ENCODE measurements at regions not wholly inside any gene's neighbourhood (a gene's known extent, or its start where the extent isn't known, plus 50 kb on each side); places are given as distances from the start of the nearest gene placed in this dataset.

- Histone ChIP-seq H3K27me3 (no peaks in the 10 kb centered on the region), H3K9me3 (no peaks in the 10 kb centered on the region), H3K27ac (no peak overlapping the region), H3K4me3 (no peak overlapping the region), H3K36me3 (no peaks in the 10 kb centered on the region), H3K4me1 (no peaks in the 10 kb centered on the region)
- intact Hi-C loops (cut with DNase I; ENCODE audit: low total_unique reads), result loop anchor here (5.0 kb wide), 1 partner anchor 1220 kb away; no protein-coding TSS in a partner anchor
- DNase-seq (ENCODE audit: low spot score in 2 of 2), result no peak
- no peak for TF ChIP-seq POLR2A (IDR thresholded peaks at IDR 0.05)
- TF ChIP-seq POLR2AphosphoS5 (IDR thresholded peaks at IDR 0.05), result no peak
- no peak for TF ChIP-seq CTCF (IDR thresholded peaks at IDR 0.05)
Observed at GRCh38 chr15:58312031-58312430, 119.8 kb upstream of the LIPC start.

- Histone ChIP-seq H3K9me3 (no peaks in the 10 kb centered on the region), H3K27ac (no peak overlapping the region), H3K4me1 (no peaks in the 10 kb centered on the region), H3K4me3 (no peak overlapping the region), H3K36me3 (no peaks in the 10 kb centered on the region), H3K27me3 (no peaks in the 10 kb centered on the region)
- TF ChIP-seq POLR2AphosphoS5 (IDR thresholded peaks at IDR 0.05), result no peak
- no peak for TF ChIP-seq CTCF (IDR thresholded peaks at IDR 0.05)
- TF ChIP-seq POLR2A (IDR thresholded peaks at IDR 0.05), result no peak
- intact Hi-C loops (cut with DNase I; ENCODE audit: low total_unique reads), result loop anchor here (5.0 kb wide), 1 partner anchor 1219 kb away; no protein-coding TSS in a partner anchor
- no peak for DNase-seq (ENCODE audit: low spot score in 2 of 2)
Observed at GRCh38 chr15:58313304-58313703, 118.5 kb upstream of the LIPC start.

- TF ChIP-seq CTCF (IDR thresholded peaks at IDR 0.05) (no peak), POLR2A (IDR thresholded peaks at IDR 0.05) (no peak), POLR2AphosphoS5 (IDR thresholded peaks at IDR 0.05) (no peak)
- intact Hi-C loops (cut with DNase I; ENCODE audit: low total_unique reads), result loop anchor here (5.0 kb wide), 1 partner anchor 1218 kb away; no protein-coding TSS in a partner anchor
- H3K4me3 ChIP-seq, result no peak overlapping the region
- H3K27me3 ChIP-seq, result no peaks in the 10 kb centered on the region
- no peaks in the 10 kb centered on the region for H3K9me3 ChIP-seq
- DNase-seq (ENCODE audit: low spot score in 2 of 2), result no peak
- no peak overlapping the region for H3K27ac ChIP-seq
- no peaks in the 10 kb centered on the region for H3K4me1 ChIP-seq
- no peaks in the 10 kb centered on the region for H3K36me3 ChIP-seq
Observed at GRCh38 chr15:58313810-58314592, 117.8 kb upstream of the LIPC start.

GRCh38 chr15:58314593-58315216 lies 117.1 kb upstream of the LIPC start:
- intact Hi-C loops (cut with DNase I; ENCODE audit: low total_unique reads), result loop anchor here (5.0 kb wide), 1 partner anchor 1218 kb away; no protein-coding TSS in a partner anchor
- no peak for DNase-seq (ENCODE audit: low spot score in 2 of 2)

More at GRCh38 chr15:58314593-58315216, 117.1 kb upstream of the LIPC start:
- no peak overlapping the region for H3K4me3 ChIP-seq
- H3K9me3 ChIP-seq, result no peaks in the 10 kb centered on the region
- H3K36me3 ChIP-seq, result no peaks in the 10 kb centered on the region
- no peak for TF ChIP-seq CTCF (IDR thresholded peaks at IDR 0.05)
- TF ChIP-seq POLR2AphosphoS5 (IDR thresholded peaks at IDR 0.05), result no peak
- no peak for TF ChIP-seq POLR2A (IDR thresholded peaks at IDR 0.05)
- H3K27ac ChIP-seq, result no peak overlapping the region
- no peaks in the 10 kb centered on the region for H3K4me1 ChIP-seq
- H3K27me3 ChIP-seq, result no peaks in the 10 kb centered on the region

Measured in breast epithelium (tissue), 4 donors.